SK-N-MC (cell line): ENCODE measurements at regions not wholly inside any gene's neighbourhood (a gene's known extent, or its start where the extent isn't known, plus 50 kb on each side); places are given as distances from the start of the nearest gene placed in this dataset.

Experiments used
- EZH2 ChIP-seq: fragments of 200-600 bp; sonication (generic); IDR thresholded peaks from one replicate; pipeline ENCODE4 v1.6.1; 2017; ENCODE audit warnings: antibody characterized with exemption
- FOXP2 ChIP-seq: optimal IDR thresholded peaks from 2 replicates; pipeline ENCODE3; 2011; ENCODE audit warnings: mild to moderate bottlenecking, moderate library complexity; ENCODE audit not compliant: insufficient read depth; ENCODE audit errors: extremely low read length, control extremely low read depth
- POLR2AphosphoS5 ChIP-seq: IDR thresholded peaks from 2 replicates; pipeline ENCODE4 v1.6.1; 2012; ENCODE audit warnings: mild to moderate bottlenecking, low read depth, low read length, borderline replicate concordance

GRCh38 chr9:34825775-34826174, 115.8 kb upstream of the CCL21 start:
- TF ChIP-seq POLR2AphosphoS5 (no peak), EZH2 (no peak), FOXP2 (no peak)
